HEK293 (cell line): ENCODE measurements at regions not wholly inside any gene's neighbourhood (a gene's known extent, or its start where the extent isn't known, plus 50 kb on each side); places are given as distances from the start of the nearest gene placed in this dataset.

Experiments used
- CTCF ChIA-PET: fragments of 350-600 bp; formaldehyde crosslinking; extraction: SDS; loops from one replicate; lab custom pipeline; 2021; ENCODE audit warnings: antibody characterized with exemption; lab: Yijun Ruan, JAX
- POLR2A ChIA-PET: fragments of 300-600 bp; formaldehyde crosslinking; extraction: SDS; loops from one replicate; lab custom pipeline; 2020; ENCODE audit warnings: antibody characterized with exemption, inconsistent platforms; lab: Yijun Ruan, JAX
- H3K27ac ChIP-seq: fragments of 200-500 bp; sonication (Bioruptor generic); 2 replicates; pipeline ENCODE4 v1.5.1; 2014; ENCODE audit warnings: low read depth, low read length, control low read depth, inconsistent platforms; ENCODE audit errors: extremely low read depth
- H3K36me3 ChIP-seq, 2 experiments: fragments of 200-500 bp in 1 of 2; sonication (Bioruptor generic) in 1 of 2; 1 replicate in 1 of 2; 2 replicates in 1 of 2; pipeline ENCODE4 v1.5.1; 2014 to 2017; ENCODE audit warnings: inconsistent platforms in 2 of 2, low read length in 2 of 2; ENCODE audit not compliant: control insufficient read depth in 2 of 2, insufficient read depth in 1 of 2
- H3K4me1 ChIP-seq: fragments of 200-500 bp; sonication (Bioruptor generic); 2 replicates; pipeline ENCODE4 v1.5.1; 2014; ENCODE audit warnings: mild to moderate bottlenecking, low read length, inconsistent platforms; ENCODE audit not compliant: control insufficient read depth, insufficient read depth
- H3K4me3 ChIP-seq: 2 replicates; pipeline ENCODE4 v1.5.1; 2011; ENCODE audit warnings: low read depth, mild to moderate bottlenecking, control low read depth, low read length, moderate library complexity
- H3K9me3 ChIP-seq: fragments of 200-500 bp; sonication (Bioruptor generic); 2 replicates; pipeline ENCODE4 v1.5.1; 2014; ENCODE audit warnings: low read depth, low read length, inconsistent platforms; ENCODE audit not compliant: control insufficient read depth, insufficient read depth
- FEZF1 ChIP-seq: fragments of 450-650 bp; formaldehyde crosslinking; IDR thresholded peaks from 2 replicates; pipeline ENCODE4 v1.5.1; 2016; ENCODE audit warnings: missing biosample characterization, missing genetic modification characterization
- OSR2 ChIP-seq: fragments of 450-650 bp; formaldehyde crosslinking; IDR thresholded peaks from 2 replicates; pipeline ENCODE4 v1.5.1; 2016; ENCODE audit warnings: missing biosample characterization, missing genetic modification characterization
- PRDM1 ChIP-seq: fragments of 450-650 bp; formaldehyde crosslinking; IDR thresholded peaks from 2 replicates; pipeline ENCODE4; 2016; ENCODE audit warnings: missing biosample characterization, missing genetic modification characterization
- SCRT2 ChIP-seq: fragments of 450-650 bp; formaldehyde crosslinking; IDR thresholded peaks from 2 replicates; pipeline ENCODE4 v1.5.1; 2016; ENCODE audit warnings: missing biosample characterization, missing genetic modification characterization
- SP2 ChIP-seq: fragments of 450-650 bp; formaldehyde crosslinking; IDR thresholded peaks from 2 replicates; pipeline ENCODE4 v1.5.1; 2016; ENCODE audit warnings: missing biosample characterization, missing genetic modification characterization
- SP3 ChIP-seq: fragments of 450-650 bp; formaldehyde crosslinking; IDR thresholded peaks from 2 replicates; pipeline ENCODE4 v1.5.1; 2016; ENCODE audit warnings: missing biosample characterization, missing genetic modification characterization
- YY1 ChIP-seq: fragments of 450-650 bp; formaldehyde crosslinking; IDR thresholded peaks from 2 replicates; pipeline ENCODE4 v1.5.1; 2018; ENCODE audit warnings: missing biosample characterization, missing genetic modification characterization
- ZFP37 ChIP-seq: fragments of 450-650 bp; formaldehyde crosslinking; IDR thresholded peaks from 2 replicates; pipeline ENCODE4 v1.5.1; 2016; ENCODE audit warnings: missing biosample characterization, missing genetic modification characterization
- ZNF140 ChIP-seq: fragments of 450-650 bp; formaldehyde crosslinking; IDR thresholded peaks from 2 replicates; pipeline ENCODE4 v1.5.1; 2016; ENCODE audit warnings: missing biosample characterization, missing genetic modification characterization
- ZNF239 ChIP-seq: fragments of 450-650 bp; formaldehyde crosslinking; IDR thresholded peaks from 2 replicates; pipeline ENCODE4 v1.5.1; 2016; ENCODE audit warnings: missing biosample characterization, missing genetic modification characterization
- ZNF558 ChIP-seq: fragments of 450-650 bp; formaldehyde crosslinking; IDR thresholded peaks from 2 replicates; pipeline ENCODE4 v1.5.1; 2016; ENCODE audit warnings: missing biosample characterization, missing genetic modification characterization
- ZNF600 ChIP-seq: fragments of 450-650 bp; formaldehyde crosslinking; IDR thresholded peaks from 2 replicates; pipeline ENCODE4 v1.5.1; 2016; ENCODE audit warnings: missing biosample characterization, missing genetic modification characterization
- ZNF654 ChIP-seq: fragments of 450-650 bp; formaldehyde crosslinking; IDR thresholded peaks from 2 replicates; pipeline ENCODE4 v1.5.1; 2016; ENCODE audit warnings: low read depth, missing biosample characterization, missing genetic modification characterization
- ZNF777 ChIP-seq: fragments of 450-650 bp; formaldehyde crosslinking; IDR thresholded peaks from 2 replicates; pipeline ENCODE4 v1.5.1; 2017; ENCODE audit warnings: missing biosample characterization, missing genetic modification characterization, borderline replicate concordance
- ZNF843 ChIP-seq: fragments of 450-650 bp; formaldehyde crosslinking; IDR thresholded peaks from 2 replicates; pipeline ENCODE4 v1.5.1; 2016; ENCODE audit warnings: missing biosample characterization, missing genetic modification characterization
- TF ChIP-seq, protein P1 (sequence below): fragments of 450-650 bp; formaldehyde crosslinking; IDR thresholded peaks from 2 replicates; pipeline ENCODE4 v1.5.1; 2016; ENCODE audit warnings: missing biosample characterization, missing genetic modification characterization
- TF ChIP-seq, protein P2 (sequence below): fragments of 450-650 bp; formaldehyde crosslinking; IDR thresholded peaks from 2 replicates; pipeline ENCODE4 v1.5.1; 2017; ENCODE audit warnings: missing biosample characterization, missing genetic modification characterization
- TF ChIP-seq, protein P3 (sequence below): fragments of 450-650 bp; formaldehyde crosslinking; IDR thresholded peaks from 2 replicates; pipeline ENCODE4 v1.5.1; 2016; ENCODE audit warnings: missing biosample characterization, missing genetic modification characterization, low read depth

DNA sequence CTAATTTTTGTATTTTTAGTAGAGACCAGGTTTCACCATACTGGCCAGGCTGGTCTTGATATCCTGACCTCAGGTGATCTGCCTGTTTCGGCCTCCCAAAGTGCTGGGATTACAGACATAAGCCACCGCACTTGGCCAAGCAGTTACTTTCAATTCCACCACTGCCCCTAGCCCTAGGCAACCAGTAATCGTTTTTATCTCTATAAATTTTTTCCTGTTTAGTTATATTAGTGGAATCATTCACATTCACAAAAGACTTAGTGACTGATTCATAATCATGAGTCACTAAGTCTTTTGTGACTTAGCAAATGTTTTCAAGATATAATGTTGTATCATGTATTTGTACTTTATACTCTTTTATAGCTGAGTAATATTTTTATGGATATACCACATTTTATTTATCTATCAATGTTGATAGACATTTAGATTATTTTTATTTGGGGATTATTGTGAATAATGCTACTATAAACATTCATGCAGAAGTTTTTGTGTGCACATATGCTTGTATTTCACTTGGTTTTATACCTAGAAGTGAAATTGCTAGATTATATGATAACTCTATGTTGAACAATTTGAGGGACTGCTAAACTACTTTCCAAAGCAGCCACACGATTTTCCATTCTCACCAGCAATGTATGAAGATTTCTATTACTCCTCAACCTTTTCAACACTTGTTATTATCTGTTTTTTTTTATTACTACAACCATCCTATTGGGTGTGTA is 421.4 kb upstream of the ID4 start (continued):
- TF ChIP-seq ZNF600 (tag by site-specific recombination), result no peak

DNA sequence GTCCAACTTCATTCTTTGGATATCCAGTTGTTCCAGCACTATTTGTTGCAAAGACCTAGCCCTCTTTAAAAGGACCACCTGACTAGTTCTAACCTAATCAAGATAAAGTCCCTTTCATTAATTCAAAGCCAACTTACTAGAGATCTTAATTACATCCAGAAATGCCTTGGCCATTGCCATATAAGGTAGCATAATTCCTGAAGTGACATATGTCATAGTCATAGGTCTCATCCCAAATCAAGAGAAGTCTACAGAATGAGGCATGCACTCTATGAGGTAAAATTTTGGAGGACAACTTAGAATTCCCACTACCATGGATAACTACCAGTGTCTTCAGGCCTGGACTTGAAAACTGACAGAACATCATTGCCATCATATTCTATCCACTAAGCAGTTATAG is 420.4 kb upstream of the ID4 start:
- no peak overlapping the region for H3K27ac ChIP-seq
- H3K36me3 ChIP-seq, result no peaks in the 10 kb centered on the region
- no peaks in the 10 kb centered on the region for H3K4me1 ChIP-seq
- H3K9me3 ChIP-seq, result no peaks in the 10 kb centered on the region
- no peak overlapping the region for H3K4me3 ChIP-seq
- ChIA-PET POLR2A (no interaction called here), CTCF (no interaction called here)
- TF ChIP-seq, protein P1, sequence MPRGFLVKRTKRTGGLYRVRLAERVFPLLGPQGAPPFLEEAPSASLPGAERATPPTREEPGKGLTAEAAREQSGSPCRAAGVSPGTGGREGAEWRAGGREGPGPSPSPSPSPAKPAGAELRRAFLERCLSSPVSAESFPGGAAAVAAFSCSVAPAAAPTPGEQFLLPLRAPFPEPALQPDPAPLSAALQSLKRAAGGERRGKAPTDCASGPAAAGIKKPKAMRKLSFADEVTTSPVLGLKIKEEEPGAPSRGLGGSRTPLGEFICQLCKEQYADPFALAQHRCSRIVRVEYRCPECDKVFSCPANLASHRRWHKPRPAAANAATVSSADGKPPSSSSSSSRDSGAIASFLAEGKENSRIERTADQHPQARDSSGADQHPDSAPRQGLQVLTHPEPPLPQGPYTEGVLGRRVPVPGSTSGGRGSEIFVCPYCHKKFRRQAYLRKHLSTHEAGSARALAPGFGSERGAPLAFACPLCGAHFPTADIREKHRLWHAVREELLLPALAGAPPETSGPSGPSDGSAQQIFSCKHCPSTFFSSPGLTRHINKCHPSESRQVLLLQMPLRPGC, result no peak
- TF ChIP-seq OSR2 (tag by site-specific recombination) (no peak), SP2 (tag by site-specific recombination) (no peak), ZNF558 (tag by site-specific recombination) (no peak), ZFP37 (tag by site-specific recombination) (no peak), SP3 (tag by site-specific recombination) (no peak), ZNF140 (no peak), ZNF843 (tag by site-specific recombination) (no peak), ZNF654 (tag by site-specific recombination) (no peak), FEZF1 (no peak), ZNF777 (tag by site-specific recombination) (no peak), SCRT2 (no peak), PRDM1 (tag by site-specific recombination) (no peak), ZNF239 (no peak)
- TF ChIP-seq, protein P2, sequence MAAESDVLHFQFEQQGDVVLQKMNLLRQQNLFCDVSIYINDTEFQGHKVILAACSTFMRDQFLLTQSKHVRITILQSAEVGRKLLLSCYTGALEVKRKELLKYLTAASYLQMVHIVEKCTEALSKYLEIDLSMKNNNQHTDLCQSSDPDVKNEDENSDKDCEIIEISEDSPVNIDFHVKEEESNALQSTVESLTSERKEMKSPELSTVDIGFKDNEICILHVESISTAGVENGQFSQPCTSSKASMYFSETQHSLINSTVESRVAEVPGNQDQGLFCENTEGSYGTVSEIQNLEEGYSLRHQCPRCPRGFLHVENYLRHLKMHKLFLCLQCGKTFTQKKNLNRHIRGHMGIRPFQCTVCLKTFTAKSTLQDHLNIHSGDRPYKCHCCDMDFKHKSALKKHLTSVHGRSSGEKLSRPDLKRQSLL (tag by site-specific recombination), result no peak
- TF ChIP-seq, protein P3, sequence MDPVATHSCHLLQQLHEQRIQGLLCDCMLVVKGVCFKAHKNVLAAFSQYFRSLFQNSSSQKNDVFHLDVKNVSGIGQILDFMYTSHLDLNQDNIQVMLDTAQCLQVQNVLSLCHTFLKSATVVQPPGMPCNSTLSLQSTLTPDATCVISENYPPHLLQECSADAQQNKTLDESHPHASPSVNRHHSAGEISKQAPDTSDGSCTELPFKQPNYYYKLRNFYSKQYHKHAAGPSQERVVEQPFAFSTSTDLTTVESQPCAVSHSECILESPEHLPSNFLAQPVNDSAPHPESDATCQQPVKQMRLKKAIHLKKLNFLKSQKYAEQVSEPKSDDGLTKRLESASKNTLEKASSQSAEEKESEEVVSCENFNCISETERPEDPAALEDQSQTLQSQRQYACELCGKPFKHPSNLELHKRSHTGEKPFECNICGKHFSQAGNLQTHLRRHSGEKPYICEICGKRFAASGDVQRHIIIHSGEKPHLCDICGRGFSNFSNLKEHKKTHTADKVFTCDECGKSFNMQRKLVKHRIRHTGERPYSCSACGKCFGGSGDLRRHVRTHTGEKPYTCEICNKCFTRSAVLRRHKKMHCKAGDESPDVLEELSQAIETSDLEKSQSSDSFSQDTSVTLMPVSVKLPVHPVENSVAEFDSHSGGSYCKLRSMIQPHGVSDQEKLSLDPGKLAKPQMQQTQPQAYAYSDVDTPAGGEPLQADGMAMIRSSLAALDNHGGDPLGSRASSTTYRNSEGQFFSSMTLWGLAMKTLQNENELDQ (tag by site-specific recombination), result no peak

DNA sequence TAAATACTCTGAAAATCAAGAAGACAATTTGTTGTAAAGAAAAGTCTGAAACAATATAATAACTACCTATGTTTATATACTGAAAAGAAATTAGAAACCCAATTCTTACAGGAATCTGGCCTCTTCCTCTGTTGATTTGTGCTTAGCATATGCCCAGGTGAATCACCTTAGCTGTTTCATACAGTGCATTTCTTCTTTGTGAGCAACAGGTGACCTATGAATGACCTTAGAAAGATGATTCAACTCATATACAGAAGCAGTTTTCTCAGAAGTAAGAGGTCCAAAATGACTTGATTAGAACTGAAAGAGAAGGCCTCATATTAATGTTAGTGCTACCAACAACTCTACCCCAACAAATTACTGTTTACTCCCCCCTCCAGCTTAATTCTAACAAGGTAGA is 419.5 kb upstream of the ID4 start:
- Histone ChIP-seq H3K9me3 (no peaks in the 10 kb centered on the region), H3K36me3 (no peaks in the 10 kb centered on the region), H3K4me1 (no peaks in the 10 kb centered on the region), H3K27ac (no peak overlapping the region), H3K4me3 (no peak overlapping the region)
- ChIA-PET CTCF (no interaction called here), POLR2A (interaction anchor here (0.8 kb wide), 1 partner anchor 419 kb away, joined by 3 read pairs; the partner anchor contains the start of gene ID4)
- TF ChIP-seq YY1 (no peak), SCRT2 (0 out of 2 replicates have a peak, but pooled peaks have one; percentile 31)
